DMS114 treated with DMSO at 0.1 percent for 48 hours (cell line): ENCODE measurements at regions not wholly inside any gene's neighbourhood (a gene's known extent, or its start where the extent isn't known, plus 50 kb on each side); places are given as distances from the start of the nearest gene placed in this dataset.
"Not testable (repeated sequence)": the region's sequence is repeated elsewhere in the genome, so short reads cannot be mapped to it uniquely, and the experiment has no call there.

Experiments used
- DNase-seq: peaks from one replicate; lab custom pipeline; 2025; ENCODE audit not compliant: unreplicated experiment; lab: John Stamatoyannopoulos, UW

DNA sequence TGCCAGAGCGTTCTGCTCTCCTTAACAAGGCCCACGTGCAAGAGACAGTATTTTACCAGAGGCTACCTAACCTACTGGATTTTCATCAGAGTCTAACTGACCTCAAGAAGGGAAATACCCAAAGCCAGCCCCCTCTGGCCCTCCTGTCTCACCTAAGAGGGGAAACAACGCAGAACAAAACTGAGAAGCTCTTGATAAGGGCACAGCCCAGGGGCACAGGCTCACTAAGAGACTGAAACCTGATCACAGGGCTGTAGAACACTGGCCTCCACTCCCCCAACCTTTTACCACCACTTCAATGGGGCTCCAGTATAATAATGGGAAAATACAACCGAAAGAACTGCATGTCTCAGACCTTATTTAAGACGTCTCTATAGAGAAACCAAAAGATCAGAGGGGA, 449.5 kb upstream of the CAMK1G start:
- no peak for DNase-seq

DNA sequence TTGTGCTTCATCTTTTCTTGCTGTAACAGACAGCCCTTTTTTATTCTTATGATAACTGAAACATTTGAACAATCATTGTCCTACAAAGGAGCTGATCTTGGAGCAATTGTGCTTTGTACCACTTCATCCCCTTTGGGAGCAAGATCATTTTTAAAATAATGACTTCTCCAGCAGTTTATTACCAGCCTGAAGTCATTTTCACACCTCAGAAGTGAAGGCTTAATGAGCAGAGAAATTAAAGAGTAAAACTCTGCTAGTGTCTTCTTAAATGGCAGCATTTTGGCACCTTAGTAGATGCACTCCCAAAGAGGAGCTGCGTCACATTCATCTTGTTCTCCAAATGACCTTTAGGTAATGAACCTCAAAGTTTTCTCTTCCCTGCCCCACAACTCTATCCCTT, 439.6 kb upstream of the CAMK1G start:
- no peak for DNase-seq

DNA sequence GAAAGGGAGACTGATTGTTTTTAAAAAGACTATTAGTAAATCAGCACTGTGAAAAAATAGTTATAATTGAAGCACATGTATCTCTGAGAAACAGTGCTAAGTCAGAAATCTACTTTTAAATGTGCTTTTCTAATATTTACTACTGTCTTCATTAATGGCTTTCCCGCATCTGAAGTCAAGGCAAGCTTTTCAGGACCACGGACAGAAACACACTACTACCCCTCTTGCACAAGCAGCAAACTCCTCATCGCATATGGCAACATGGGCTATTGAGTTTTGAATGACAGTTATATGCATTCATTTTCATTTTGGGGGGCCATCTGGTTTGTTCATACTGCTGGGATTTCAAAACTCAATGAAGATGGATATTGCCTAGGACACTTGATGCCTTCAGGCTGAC, 433.4 kb upstream of the CAMK1G start:
- no peak for DNase-seq

DNA sequence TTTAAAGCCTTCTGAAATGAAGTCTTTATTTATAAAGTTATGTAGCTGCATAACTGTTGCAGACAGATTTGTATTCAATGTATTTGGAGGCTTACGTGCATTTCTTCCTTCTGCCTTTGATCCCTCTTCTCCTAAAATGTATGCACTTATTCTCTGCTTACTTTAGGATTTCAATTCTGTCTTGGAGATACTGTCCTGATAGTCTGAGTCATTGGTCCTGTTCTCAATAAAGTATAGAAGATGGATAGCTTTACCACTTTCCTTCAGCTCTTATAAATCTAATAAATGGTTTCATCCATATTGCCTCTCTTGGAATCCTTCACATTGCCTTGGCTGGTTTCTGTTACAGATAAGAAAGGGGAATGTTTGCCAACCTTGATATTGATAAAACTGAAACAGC, 430.1 kb upstream of the CAMK1G start:
- DNase-seq, result no peak

DNA sequence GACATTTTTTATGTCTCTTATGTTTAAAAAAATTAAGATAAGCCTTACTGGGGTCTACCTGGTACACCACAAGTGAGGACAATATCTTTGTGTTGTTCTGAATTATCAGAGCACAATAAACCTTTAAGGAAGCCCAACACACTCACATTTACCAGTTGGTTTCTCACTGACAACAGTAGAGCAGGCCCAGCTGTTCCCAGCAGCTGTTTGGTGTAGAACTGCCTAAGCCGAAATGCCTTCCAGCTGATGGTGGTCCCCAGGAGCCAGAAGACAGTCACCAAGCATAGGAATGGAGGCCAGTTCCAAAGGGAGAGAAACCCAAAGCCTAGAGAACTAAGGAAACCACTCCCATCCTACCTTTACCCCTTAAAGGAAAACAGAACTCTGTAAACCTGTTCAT, 428.6 kb upstream of the CAMK1G start:
- no peak for DNase-seq

DNA sequence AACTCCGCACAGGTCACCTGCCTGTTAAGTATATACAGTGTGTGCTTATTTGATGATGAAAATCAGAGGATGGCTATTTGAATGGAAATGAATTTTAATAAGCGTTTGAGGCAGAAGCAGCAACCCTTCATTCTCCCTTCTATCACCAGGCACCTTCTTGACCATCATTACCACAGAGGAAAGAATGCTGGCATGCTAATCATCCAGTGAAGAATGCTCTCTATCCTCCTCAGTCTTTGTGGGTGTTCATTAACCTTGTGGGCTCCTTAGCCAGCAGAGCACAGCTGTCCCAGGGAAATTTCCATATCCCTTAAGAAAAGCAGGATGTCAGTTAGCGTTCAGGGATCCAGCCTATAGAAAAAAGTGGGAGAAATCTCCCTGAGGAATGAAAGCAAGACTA, 428.0 kb upstream of the CAMK1G start:
- no peak for DNase-seq

DNA sequence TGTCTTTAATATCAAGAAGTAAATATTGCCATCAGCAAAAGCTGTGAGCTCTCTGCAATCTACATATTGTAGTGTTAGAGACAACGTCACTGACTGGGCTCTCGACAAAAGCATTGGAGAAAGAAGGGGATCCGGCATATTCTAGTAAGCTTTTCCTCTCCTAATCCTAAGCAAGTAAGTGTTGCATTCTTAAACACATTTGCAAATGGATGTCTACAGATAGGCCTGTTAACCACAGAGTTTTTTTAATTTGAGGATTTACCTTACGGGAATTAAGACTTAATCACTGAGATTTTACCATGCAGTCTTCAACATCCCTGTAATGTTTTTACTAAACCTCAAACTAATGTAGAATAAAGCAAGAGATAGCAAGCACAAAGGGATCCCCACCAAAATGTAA, 426.5 kb upstream of the CAMK1G start:
- no peak for DNase-seq

DNA sequence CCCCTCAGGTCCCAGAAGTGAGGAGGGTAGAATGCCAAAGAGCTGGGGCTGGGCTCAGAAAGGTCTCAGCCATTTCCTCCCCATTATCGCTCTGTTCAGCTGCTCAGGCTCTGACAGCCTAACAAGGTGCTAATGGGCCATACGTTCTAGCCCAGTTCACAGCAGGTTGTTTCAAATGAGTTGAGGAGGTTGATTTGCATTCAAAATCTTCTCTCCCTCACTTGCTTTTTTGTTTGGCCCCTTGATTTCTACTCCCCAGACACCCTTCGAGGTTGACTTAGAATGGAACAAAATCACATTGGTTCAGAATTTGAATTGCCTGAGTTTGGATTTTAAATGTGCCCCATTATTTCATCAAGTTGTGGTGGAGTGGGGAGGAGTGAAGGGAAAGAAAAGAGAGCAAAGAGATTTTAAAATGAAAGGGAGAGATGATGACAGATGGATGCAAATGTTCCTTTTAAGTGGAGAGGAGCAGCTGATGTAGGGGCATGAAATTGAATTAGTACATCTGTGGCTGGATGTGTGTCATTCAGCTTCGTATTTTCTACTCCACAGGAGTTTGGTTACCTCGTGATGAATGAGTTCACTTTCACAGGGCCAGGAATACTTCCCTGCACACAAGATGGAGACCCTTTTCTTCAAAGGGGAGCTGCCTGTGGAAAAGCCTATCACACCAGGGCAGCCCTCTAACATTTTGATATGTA, 425.8 kb upstream of the CAMK1G start:
- no peak for DNase-seq

DNA sequence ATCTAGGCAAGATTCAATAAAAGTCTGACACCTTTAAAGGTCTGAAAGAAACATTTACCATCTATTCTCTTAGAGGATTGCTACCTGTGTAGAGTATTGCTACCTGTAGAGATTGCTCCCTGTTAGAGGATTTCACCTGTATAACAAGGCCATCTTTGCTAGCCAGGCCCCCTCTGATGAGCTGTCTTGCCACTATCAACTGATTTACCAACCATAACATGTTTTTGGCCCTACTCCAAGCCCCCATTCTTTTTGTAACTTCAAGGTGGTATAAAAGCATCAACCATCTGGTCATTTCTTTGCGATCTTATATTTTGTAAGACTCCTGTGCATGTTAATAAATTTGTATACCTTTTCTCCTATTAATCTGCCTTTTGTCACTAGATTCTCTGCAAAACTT, 424.7 kb upstream of the CAMK1G start:
- no peak for DNase-seq

DNA sequence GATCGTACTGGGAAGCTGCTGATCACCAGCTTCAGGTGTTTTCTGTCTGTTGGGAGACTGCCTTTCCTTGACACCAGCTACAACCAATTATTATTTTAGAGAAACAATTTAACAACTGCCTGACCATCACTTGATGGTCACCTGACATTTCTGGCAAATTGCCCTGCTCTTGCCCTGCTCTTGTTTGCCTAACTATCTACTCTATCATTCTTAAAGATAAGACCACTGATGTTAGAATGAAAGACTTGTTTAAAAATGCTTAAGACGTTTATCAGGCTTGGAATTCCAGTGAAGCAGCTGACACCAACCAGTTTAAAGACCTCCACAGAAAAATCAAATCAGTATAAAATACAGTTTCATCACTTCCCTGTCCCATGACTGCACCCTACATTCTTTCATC, 423.3 kb upstream of the CAMK1G start:
- DNase-seq, result no peak

DNA sequence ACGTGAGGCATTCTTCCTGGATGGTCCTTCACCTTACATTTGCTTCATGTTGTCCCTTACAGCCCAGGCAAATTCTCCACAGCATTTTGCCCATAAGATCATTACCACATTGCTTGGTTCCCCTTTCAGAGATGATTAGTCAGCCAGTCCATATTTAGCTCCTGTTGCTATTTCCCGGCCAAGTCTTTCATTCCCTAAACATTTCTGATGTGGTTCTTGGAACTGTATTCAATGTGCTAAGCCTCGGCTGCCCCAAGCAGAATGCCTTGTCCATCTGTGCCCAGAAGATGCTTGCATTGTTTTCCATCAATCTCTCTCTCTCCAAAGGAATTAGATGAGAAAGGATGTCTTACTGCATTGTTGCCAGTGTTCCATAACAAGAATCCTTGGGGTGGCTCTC, 420.9 kb upstream of the CAMK1G start:
- DNase-seq, result no peak

DNA sequence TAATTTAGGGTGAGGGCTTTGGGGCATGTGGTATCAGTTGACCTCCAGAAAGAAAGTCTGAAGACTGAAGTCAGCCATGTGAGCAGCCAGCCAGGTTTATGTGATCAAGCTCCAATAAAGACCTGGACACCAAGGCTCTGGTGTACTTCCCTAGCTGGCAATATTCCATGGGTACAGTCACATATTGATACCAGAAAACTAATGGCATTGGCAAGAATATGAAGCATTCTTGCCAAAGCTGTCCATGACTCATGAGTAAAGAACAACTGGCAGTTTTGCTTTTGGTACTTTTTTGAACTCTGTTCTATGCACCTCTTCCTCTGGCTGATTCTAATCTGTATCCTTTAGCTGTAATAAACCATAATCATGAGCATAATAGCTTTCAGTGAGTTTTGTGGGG, 415.3 kb upstream of the CAMK1G start:
- no peak for DNase-seq

DNA sequence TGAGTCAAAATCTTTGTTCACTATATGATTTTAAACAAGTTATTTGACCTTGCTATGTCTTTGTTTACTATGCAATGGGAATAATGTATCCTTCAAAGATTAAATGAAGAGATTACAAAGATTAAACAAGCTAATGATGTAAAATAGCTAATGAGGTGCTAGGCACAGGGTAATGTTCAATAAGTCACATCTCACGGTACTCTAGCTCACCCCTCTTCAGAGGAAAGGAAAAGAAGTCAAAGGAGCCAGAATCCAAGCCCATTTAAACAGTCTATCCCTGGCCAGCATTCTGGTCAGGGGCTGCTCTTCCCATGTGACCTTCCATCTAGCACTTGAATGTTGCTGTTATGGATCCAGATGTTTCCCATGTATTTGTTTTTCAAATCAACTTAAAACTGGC, 412.4 kb upstream of the CAMK1G start:
- no peak for DNase-seq

DNA sequence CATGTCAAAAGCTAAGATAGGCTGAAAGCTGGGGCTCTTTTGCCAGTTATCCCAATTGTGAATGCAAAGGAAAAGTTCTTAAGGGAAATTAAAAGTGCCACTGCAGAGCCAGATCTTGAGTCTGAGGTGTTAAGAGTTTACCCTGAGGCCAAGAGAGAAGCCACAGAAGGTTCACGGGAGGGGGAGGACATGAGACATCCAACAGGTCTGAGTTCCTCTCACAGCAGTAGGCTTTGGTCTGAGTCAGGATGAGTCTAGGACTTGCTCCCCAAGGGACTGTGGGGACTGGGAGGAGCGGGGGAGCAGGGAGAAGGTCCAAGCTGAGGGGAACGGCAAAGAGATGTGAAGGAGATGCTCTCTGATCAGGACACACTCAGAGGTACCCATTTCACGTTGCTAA, 411.2 kb upstream of the CAMK1G start:
- no peak for DNase-seq

DNA sequence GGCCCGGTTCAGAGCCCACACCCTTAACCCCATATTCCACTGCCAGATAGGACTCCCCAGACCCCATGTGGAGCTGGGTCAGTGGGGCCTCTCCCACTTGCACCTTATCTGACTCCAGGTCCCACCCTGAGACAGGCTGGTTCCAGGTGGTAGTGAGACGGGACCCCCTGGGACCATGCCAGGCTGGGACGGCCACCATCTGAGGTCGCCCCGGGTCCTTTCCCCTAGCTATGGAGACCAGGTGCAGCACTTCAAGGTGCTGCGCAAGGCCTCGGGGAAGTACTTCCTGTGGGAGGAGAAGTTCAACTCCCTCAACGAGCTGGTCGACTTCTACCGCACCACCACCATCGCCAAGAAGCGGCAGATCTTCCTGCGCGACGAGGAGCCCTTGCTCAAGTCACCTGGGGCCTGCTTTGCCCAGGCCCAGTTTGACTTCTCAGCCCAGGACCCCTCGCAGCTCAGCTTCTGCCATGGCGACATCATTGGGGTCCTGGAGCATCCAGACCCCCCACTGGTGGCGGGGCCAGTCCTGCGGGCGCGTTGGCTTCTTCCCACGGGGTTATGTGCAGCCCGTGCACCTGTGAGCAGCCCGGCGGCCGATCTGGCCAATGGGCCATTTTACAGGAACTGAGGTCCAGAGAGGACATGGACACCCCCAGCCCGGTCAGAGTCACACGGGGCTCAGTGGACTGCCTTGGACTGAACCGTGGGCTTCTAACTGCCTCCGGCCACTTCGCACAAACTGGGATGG, 410.5 kb upstream of the CAMK1G start:
- not testable (repeated sequence) for DNase-seq

DNA sequence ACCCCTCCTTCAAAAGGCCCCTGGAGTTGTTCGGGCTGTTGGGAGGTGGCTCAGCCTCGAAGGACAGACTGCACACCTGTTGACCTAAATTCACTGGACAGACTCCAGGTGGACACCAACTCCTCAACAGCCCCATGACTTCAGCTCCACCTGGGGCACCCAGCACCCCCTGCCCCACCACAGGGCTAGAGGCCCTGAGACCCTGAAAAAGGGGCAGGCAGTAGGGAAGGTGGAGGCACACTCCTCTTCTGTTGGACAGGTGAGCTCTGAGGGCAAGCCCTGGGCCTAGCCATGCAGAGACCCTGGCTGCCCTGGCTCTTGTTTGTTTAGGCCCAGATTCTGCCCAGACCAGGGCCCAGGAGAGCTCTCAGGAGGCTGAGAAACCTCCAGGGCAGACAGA, 409.7 kb upstream of the CAMK1G start:
- not testable (repeated sequence) for DNase-seq

DNA sequence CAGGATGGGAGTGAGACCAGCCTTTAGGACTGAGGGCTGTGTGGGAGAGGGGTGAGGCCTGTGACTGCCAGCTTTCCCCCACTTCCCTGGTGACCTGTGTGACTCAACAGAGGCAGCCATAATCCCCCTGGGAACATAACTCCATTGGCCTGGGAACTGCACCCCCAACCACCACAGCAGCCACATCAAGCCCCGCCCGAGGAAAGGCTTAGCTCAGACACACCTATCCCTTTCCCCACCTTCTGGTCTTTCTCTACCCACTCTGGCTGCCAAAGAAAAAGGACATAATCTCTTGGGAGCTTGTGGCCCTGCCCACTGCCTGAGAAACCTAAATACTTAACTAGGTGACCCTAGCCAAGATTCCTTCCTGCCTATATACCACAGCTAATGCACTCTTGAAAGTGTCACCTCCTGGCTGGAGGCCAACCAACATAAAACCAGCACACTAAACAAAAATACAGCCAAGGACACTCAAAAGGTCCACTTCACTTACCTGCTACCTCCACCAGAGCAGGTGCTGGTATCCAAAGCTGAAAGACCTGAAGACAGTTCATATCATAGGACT, 406.6 kb upstream of the CAMK1G start:
- DNase-seq, result no peak

DNA sequence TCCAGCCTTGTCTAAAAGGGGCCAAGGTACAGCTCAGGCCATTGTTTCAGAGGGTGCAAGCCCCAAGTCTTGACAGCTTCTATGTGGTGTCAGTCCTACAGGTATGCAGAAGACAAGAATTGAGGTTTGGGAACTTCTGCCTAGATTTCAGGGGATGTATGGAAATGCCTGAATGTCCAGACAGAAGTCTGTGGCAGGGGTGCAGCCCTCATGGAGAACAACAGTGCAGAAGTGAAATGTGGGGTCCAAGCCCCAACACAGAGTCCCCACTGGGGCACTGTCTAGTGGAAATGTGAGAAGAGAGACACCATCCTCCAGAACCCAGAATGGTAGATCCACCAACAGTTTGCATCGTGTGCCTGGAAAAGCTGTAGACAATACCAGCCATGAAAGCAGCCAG, 400.3 kb upstream of the CAMK1G start:
- no peak for DNase-seq

DNA sequence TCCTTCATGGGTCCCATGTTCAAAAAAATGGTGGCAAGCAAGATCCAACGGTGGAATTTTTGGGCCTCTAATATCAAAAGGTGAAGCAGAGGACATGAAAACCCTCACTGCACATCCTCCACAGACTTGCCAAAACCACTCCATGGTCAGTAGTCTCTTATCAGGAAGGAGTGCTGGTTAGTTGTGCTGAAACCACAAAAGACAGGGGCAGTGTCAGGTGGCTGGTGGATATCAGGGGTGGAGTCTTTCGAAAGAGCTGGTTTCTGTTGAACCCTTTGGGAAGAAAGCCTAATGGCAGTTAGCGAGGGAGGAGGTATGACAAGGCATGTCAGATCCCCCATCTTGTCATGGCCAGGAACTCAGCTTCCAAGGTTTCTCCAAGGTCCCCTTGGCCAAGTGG, 395.9 kb upstream of the CAMK1G start:
- no peak for DNase-seq

DNA sequence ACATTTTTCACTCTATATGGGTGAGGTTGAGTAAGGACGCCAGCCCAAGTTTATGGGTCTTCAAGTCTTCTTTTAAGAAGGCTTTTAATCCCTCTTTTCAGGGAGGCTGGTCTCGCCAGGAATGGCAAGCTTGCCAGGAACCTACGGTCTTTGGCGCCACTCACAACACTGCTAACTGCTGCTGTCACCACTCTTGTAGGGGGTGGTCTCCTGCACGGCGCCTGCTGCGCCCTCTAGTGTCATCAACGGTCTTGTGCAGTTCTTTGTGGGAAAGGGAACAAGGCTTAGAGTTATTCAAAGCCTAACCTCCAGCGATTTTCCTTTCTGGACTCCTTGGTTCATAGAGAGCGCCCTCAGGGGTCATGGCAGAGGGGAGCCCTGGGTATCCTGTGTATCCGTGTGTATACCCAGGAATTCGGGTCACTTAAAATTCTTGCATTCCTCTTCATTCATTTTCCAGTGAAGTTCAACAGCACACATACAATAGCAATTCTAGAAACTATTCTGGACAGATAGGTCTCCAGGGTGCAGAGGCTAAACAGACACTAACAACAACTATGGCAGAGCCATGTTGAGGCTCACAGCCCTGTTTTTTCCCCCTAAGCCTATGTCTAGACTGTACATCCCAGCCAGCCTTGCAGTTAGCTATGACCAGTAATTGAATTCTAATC, 392.8 kb upstream of the CAMK1G start:
- peak; percentile 7 for DNase-seq

DNA sequence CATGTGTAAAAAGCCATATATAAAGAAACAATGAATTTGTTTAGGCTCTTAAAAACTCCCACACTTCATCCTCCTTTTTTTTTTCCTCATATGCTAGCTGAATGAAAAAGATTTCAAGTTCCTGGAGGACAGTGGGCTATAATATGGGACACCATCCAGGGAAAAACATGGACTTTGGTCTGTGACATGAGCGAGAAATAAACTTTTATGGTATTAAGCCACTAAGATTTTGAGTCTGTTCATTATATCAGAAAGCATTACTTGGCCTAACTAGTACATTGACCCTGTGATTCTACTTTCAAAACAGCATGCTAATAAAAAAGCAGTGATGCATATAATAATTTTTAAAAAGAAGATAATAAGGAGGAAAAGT, 392.3 kb upstream of the CAMK1G start:
- no peak for DNase-seq

DNA sequence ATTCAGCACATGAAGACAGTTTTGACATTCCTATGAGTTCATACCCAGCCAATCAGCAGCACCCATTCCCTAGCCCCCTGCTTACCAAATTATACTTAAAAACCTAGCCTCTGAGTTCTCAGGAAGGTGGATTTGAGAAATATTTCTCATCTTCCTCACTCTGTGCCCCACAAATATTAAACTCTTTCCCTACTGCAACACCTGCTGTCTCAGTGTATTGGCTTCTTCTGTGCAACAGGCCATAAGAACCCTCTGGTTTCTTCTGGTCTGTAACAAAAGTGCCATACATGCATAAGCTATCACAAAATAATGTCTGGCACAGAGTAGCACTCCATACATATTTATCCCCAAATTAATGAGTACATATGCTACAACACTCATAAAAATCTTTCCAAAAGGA, 387.4 kb upstream of the CAMK1G start:
- no peak for DNase-seq
